Left colon (tissue), 2 donors: ENCODE measurements at regions not wholly inside any gene's neighbourhood (a gene's known extent, or its start where the extent isn't known, plus 50 kb on each side); places are given as distances from the start of the nearest gene placed in this dataset.

Source experiments
- ATAC-seq: fragments of 200-7000 bp; cut with Tn5 transposase; one replicate; pipeline ENCODE4 v1.9.1; 2020; ENCODE audit warnings: mild to moderate bottlenecking, moderate library complexity
- DNase-seq, 2 donors: peaks; one replicate each; pipeline ENCODE4 v3.0.0-alpha.2; 2020
- intact Hi-C, 2 donors: fragments of 100-400 bp; cut with DNase I in 1 of 2; cut with micrococcal nuclease in 1 of 2; formaldehyde crosslinking; loops; one replicate each; pipeline versions ENCODE4 v1.11.2 to v1.14.0; 2022; cut with DNase I, micrococcal nuclease
- donor health status: DM: no; HTN: no; CAD: no.
- donor health status: DM: yes; HTN: yes; CAD: no.

DNA sequence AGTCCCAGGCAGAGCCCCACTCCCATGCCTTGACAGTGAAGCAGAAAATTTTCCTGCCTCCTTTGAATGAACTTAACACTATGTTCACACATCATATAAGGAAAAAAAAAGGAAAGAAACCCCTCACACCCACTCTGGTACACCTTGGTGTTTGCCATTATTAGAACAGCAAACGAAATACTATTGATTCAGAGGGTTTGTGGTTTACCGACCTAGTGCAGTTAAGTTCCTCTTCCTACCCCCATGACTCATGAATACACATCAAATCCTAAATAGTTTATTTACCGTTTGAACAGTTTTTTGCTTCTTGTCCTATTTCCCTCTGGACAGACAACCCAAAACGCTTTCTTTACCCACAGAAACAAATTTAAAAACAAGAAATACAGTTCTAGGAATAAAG is 237.7 kb downstream of the FOXA2 start:
- ATAC-seq (no peak), DNase-seq (no peak)
- intact Hi-C loops, result loop anchor here in 1 of 2 donors (10.0 kb wide), 1 partner anchor 238 kb away; the partner anchor contains the start of gene FOXA2

GRCh38 chr20:22343612-22344011 is 240.8 kb downstream of the FOXA2 start:
- ATAC-seq (no peak), DNase-seq (no peak)
- intact Hi-C loops, result loop anchor here in 1 of 2 donors (10.0 kb wide), 1 partner anchor 241 kb away; the partner anchor contains the start of gene FOXA2

DNA sequence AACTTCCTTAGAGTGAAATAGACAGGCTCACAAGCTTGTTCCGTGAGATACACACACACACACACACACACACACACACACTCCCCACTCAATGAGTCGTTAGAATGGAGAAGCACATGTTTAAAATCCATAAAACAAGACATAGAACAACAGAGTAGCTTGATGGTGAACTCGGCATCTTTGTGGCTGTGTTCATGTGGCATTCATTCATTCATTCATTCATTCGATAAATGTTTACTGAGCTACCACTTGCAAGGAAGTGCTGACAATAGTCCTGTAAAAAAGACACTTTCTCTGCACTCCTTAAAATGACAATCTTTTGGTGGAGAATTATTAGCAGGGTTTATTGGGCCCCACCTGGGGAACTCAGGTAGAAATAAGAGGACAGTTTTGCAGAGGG is 242.0 kb downstream of the FOXA2 start:
- ATAC-seq, result no peak
- intact Hi-C loops, result loop anchor here in 1 of 2 donors (10.0 kb wide), 1 partner anchor 242 kb away; the partner anchor contains the start of gene FOXA2
- no peak for DNase-seq

DNA sequence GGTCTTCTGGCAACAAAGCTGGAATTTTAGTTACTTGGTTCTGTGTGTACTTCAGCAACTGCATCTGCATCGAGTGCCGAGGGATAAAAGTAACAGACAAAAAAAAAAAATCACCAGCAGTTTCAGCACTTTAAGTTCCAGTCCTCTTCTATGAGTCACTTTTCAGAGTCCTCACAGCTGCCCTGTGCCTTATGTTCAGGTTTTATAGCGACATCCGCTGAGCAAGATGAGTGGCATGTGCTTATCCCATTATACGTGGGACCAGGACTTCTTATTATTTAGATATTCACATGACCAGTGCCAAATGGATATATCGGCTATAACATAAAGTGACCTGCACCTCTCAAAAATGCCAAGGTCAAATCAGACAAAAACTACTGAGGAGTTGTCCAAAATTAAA is 242.9 kb downstream of the FOXA2 start:
- ATAC-seq, result peak; percentile 47
- intact Hi-C loops, result loop anchor here in 1 of 2 donors (10.0 kb wide), 1 partner anchor 243 kb away; the partner anchor contains the start of gene FOXA2
- DNase-seq, result no peak

GRCh38 chr20:22339946-22340345 is 244.4 kb downstream of the FOXA2 start:
- DNase-seq, result no peak
- ATAC-seq, result no peak
- intact Hi-C loops, result loop anchor here (5.0 to 10.0 kb wide), 2 partner anchors 245 to 342 kb away; partner anchors contain the start of gene FOXA2 (in 1 of the 2)

GRCh38 chr20:22339091-22339881 is 245.1 kb downstream of the FOXA2 start:
- ATAC-seq (peak; percentile 81), DNase-seq (peak in 1 of 2 donors; percentile 50)
- intact Hi-C loops, result loop anchor here in 1 of 2 donors (5.0 kb wide), 1 partner anchor 343 kb away; no protein-coding TSS in a partner anchor

DNA sequence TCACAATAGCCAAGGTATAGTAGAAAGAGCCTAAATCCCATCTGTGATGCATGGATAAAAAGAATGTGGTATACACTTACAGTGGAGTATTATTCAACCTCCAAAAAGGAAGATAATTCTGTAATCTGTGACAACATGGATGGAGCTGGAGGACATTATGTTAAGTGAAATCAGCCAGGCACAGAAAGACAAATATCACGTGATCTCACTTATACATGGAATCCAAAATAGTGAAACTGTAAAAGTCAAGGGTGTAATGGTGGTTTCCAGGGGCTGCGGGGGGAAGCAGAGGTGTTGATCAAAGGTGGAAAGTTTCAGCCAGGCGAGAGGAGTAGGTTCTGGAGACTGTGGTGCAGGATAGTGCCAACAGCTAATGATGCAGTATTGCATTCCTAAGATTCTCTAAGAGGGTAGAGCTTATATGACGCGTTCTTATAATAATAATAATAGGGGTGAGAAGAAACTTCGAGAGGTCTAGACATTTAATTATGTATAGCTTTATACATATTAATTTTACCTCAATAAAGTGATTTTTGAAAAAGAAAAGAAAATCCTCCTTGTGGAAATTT is 246.1 kb downstream of the FOXA2 start:
- intact Hi-C loops, result loop anchor here in 1 of 2 donors (5.0 kb wide), 1 partner anchor 344 kb away; no protein-coding TSS in a partner anchor
- DNase-seq, result no peak

DNA sequence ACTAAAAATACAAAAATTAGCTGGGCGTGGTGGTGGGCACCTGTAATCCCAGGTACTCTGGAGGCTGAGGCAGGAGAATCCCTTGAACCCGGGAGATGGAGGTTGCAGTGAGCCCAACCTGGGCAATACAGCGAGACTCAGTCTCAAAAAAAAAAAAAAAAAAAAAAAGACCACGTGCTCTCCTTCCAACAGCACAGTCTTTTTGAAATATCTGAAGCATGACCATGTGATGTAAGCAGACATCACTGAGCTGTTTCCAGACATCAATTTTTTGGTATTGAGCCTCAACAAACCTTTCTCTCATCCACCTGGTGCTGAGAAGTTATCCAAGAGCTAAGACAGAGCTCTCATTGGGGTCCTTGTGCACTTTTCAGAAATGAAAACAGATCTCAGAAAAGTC is 249.2 kb downstream of the FOXA2 start:
- no peak for DNase-seq
- no peak for ATAC-seq
- intact Hi-C loops, result loop anchor here in 1 of 2 donors (5.0 kb wide), 1 partner anchor 347 kb away; no protein-coding TSS in a partner anchor

More for the DNA sequence above, 246.1 kb downstream of the FOXA2 start:
- ATAC-seq, result no peak

- DNase-seq (peak; percentile 40 to 46), ATAC-seq (peak; percentile 87)
- intact Hi-C loops, result no loop called here
Observed at GRCh38 chr20:22333885-22334545, 250.4 kb downstream of the FOXA2 start.

- DNase-seq, result no peak
- intact Hi-C loops, result no loop called here
- no peak for ATAC-seq
Observed at GRCh38 chr20:22324505-22324904, 259.9 kb downstream of the FOXA2 start.

DNA sequence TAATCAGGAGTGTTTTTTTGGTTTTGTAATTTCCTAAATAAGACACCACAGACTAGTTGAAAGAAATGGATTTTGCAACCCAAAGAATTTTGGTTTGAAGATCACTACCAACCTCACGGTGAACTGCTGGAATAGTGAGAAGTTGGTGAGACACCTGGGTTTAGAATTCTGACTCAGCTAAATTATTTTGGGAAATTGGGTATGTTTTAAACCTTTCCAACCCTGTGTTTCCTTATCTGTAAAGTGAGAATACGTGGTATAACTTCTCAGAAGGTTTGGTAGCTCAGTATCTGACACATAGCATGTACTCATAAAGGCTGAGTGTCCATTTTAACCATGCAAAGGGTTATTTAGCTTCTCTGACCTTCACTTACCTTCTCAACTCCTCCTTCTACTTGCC is 261.9 kb downstream of the FOXA2 start:
- ATAC-seq (no peak), DNase-seq (no peak)
- intact Hi-C loops, result no loop called here

- ATAC-seq (no peak), DNase-seq (no peak)
- intact Hi-C loops, result no loop called here
Observed at GRCh38 chr20:22321191-22321590, 263.2 kb downstream of the FOXA2 start.

DNA sequence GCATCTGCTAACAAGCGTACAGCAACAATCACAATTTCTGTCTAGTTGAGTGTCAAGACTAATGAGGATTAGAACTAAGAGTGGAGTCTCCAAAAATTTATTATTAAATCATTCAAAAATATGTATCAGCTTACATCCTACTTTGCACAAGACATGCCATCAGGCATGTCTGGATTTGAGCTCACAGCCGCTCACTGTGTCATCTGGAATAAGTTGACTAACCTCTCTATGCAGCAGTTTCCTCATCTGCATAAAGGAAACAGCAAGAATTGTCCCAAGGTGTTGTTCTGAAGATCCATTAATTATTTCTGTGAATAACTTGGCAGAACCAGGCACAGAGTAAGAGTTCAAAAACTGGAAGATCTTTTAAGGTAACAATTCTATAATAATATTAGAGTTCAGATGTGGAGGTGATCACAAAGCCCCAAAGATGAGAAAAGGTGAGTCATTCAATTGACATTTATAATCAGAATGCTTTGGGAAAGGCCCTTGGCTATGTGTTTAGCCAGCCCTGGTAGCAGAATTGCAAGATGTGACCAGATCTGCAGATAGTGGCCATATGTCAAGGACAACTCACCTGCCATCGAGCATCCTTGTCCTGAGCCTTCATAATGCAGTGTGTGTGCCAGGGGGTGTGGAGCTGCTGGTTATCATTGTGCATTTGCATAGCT is 264.0 kb downstream of the FOXA2 start:
- ATAC-seq, result no peak
- intact Hi-C loops, result no loop called here
- DNase-seq, result no peak

DNA sequence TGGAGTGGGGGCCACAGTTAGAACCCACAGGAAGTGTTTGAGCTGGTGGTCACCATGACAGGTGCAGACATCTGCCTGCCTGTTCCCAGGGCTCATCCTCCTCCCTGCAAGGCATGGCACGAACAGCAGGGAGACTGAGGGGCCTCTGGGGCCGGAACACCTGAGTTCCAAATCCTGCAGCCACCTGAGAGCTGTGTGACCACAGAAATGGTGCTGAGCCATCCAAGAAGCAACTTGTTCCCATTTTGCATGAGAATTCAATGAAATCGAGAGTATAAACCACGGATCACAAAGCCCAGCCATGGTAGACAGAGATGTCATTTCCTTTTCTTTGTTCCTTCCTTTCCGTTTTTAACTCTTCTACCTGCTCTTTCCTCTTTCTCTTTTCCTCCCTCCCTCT is 268.6 kb downstream of the FOXA2 start:
- DNase-seq (no peak), ATAC-seq (no peak)
- intact Hi-C loops, result no loop called here

GRCh38 chr20:22315073-22315472 is 269.3 kb downstream of the FOXA2 start:
- no peak for DNase-seq
- intact Hi-C loops, result no loop called here
- ATAC-seq, result no peak

- ATAC-seq (no peak), DNase-seq (peak in 1 of 2 donors; percentile 23)
- intact Hi-C loops, result no loop called here
Observed at GRCh38 chr20:22312744-22313346, 271.5 kb downstream of the FOXA2 start.

DNA sequence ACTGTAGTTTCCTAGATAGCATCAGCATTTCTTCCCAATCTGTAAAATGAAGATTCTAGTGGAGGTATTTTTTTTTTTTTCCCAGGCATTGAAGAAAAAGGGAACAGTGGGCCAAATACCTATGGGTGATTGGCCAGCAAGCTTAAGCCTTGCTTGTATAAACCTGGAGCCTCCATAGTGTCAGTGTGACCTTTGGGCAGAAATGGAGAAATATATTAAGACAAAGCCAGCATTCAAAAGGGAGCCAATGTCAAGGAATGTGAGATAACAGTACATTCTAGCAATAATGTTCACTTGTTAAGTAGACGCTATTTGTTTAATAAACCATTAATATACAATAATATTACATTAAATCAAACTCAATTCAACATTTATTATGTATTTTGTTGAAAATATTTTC is 275.4 kb downstream of the FOXA2 start:
- intact Hi-C loops, result no loop called here
- ATAC-seq, result no peak
- DNase-seq, result no peak

DNA sequence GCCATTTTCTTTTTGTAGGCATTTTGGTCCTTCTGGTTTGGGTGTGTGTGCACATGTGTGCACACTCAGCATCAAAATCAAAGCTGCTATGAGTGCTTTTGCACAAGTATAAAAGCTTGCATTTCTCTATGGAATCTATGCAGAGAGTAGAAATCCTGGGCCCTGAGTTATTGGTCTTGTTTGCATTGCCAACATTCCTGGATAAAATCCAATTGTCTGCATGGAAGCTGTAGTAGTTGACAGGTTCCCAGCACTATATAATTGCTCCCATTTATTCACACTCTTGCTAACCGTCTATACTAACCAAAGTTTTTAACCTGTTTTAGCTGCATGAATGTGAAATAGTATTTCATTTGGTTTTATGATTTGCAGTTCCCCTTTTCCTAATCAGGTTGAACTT is 277.0 kb downstream of the FOXA2 start:
- DNase-seq (no peak), ATAC-seq (no peak)
- intact Hi-C loops, result no loop called here

GRCh38 chr20:22305381-22305780 is 279.0 kb downstream of the FOXA2 start:
- intact Hi-C loops, result no loop called here
- no peak for DNase-seq
- no peak for ATAC-seq
